HEK293 (cell line): ENCODE measurements at regions not wholly inside any gene's neighbourhood (a gene's known extent, or its start where the extent isn't known, plus 50 kb on each side); places are given as distances from the start of the nearest gene placed in this dataset.

Experiments used
- CTCF ChIA-PET: fragments of 350-600 bp; formaldehyde crosslinking; extraction: SDS; loops from one replicate; lab custom pipeline; 2021; ENCODE audit warnings: antibody characterized with exemption; lab: Yijun Ruan, JAX
- POLR2A ChIA-PET: fragments of 300-600 bp; formaldehyde crosslinking; extraction: SDS; loops from one replicate; lab custom pipeline; 2020; ENCODE audit warnings: antibody characterized with exemption, inconsistent platforms; lab: Yijun Ruan, JAX
- H3K27ac ChIP-seq: fragments of 200-500 bp; sonication (Bioruptor generic); 2 replicates; pipeline ENCODE4 v1.5.1; 2014; ENCODE audit warnings: low read depth, low read length, control low read depth, inconsistent platforms; ENCODE audit errors: extremely low read depth
- H3K36me3 ChIP-seq, 2 experiments: fragments of 200-500 bp in 1 of 2; sonication (Bioruptor generic) in 1 of 2; 1 replicate in 1 of 2; 2 replicates in 1 of 2; pipeline ENCODE4 v1.5.1; 2014 to 2017; ENCODE audit warnings: inconsistent platforms in 2 of 2, low read length in 2 of 2; ENCODE audit not compliant: control insufficient read depth in 2 of 2, insufficient read depth in 1 of 2
- H3K4me1 ChIP-seq: fragments of 200-500 bp; sonication (Bioruptor generic); 2 replicates; pipeline ENCODE4 v1.5.1; 2014; ENCODE audit warnings: mild to moderate bottlenecking, low read length, inconsistent platforms; ENCODE audit not compliant: control insufficient read depth, insufficient read depth
- H3K4me3 ChIP-seq: 2 replicates; pipeline ENCODE4 v1.5.1; 2011; ENCODE audit warnings: low read depth, mild to moderate bottlenecking, control low read depth, low read length, moderate library complexity
- H3K9me3 ChIP-seq: fragments of 200-500 bp; sonication (Bioruptor generic); 2 replicates; pipeline ENCODE4 v1.5.1; 2014; ENCODE audit warnings: low read depth, low read length, inconsistent platforms; ENCODE audit not compliant: control insufficient read depth, insufficient read depth
- BCL11B ChIP-seq: fragments of 450-650 bp; formaldehyde crosslinking; IDR thresholded peaks from 2 replicates; pipeline ENCODE4 v1.5.1; 2016; ENCODE audit warnings: low read depth, missing biosample characterization, missing genetic modification characterization
- EGR2 ChIP-seq: fragments of 450-650 bp; formaldehyde crosslinking; IDR thresholded peaks from 2 replicates; pipeline ENCODE4 v1.5.1; 2016; ENCODE audit warnings: low read depth, missing biosample characterization, missing genetic modification characterization
- OVOL3 ChIP-seq: fragments of 450-650 bp; formaldehyde crosslinking; IDR thresholded peaks from 2 replicates; pipeline ENCODE4 v1.5.1; 2016; ENCODE audit warnings: missing biosample characterization, missing genetic modification characterization
- PRDM1 ChIP-seq: fragments of 450-650 bp; formaldehyde crosslinking; IDR thresholded peaks from 2 replicates; pipeline ENCODE4; 2016; ENCODE audit warnings: missing biosample characterization, missing genetic modification characterization
- SALL2 ChIP-seq: fragments of 450-650 bp; formaldehyde crosslinking; IDR thresholded peaks from 2 replicates; pipeline ENCODE4 v1.5.0; 2017; ENCODE audit warnings: missing biosample characterization, mild to moderate bottlenecking, missing genetic modification characterization, borderline replicate concordance
- YY2 ChIP-seq: fragments of 450-650 bp; formaldehyde crosslinking; IDR thresholded peaks from 2 replicates; pipeline ENCODE4 v1.5.1; 2016; ENCODE audit warnings: missing biosample characterization, missing genetic modification characterization
- ZBTB8A ChIP-seq: fragments of 450-650 bp; formaldehyde crosslinking; IDR thresholded peaks from 2 replicates; pipeline ENCODE4 v1.5.1; 2016; ENCODE audit warnings: missing biosample characterization, missing genetic modification characterization
- ZFHX2 ChIP-seq: fragments of 450-650 bp; formaldehyde crosslinking; conservative IDR thresholded peaks from 2 replicates; pipeline ENCODE4 v1.5.1; 2016; ENCODE audit warnings: missing biosample characterization, missing genetic modification characterization
- ZNF121 ChIP-seq: fragments of 450-650 bp; formaldehyde crosslinking; IDR thresholded peaks from 2 replicates; pipeline ENCODE4 v1.5.1; 2016; ENCODE audit warnings: missing biosample characterization, missing genetic modification characterization
- ZNF133 ChIP-seq: fragments of 450-650 bp; formaldehyde crosslinking; IDR thresholded peaks from 2 replicates; pipeline ENCODE4 v1.5.1; 2016; ENCODE audit warnings: missing biosample characterization, missing genetic modification characterization
- ZNF19 ChIP-seq: fragments of 450-650 bp; formaldehyde crosslinking; IDR thresholded peaks from 2 replicates; pipeline ENCODE4; 2016; ENCODE audit warnings: missing biosample characterization, missing genetic modification characterization, low read depth
- ZNF202 ChIP-seq: fragments of 450-650 bp; formaldehyde crosslinking; IDR thresholded peaks from 2 replicates; pipeline ENCODE4 v1.5.1; 2016; ENCODE audit warnings: missing biosample characterization, missing genetic modification characterization, borderline replicate concordance
- ZNF214 ChIP-seq: fragments of 450-650 bp; formaldehyde crosslinking; IDR thresholded peaks from 2 replicates; pipeline ENCODE4 v1.5.1; 2017; ENCODE audit warnings: missing biosample characterization, mild to moderate bottlenecking, missing genetic modification characterization, borderline replicate concordance
- ZNF292 ChIP-seq: fragments of 450-650 bp; formaldehyde crosslinking; IDR thresholded peaks from 2 replicates; pipeline ENCODE4 v1.5.1; 2016; ENCODE audit warnings: low read depth, missing biosample characterization, missing genetic modification characterization, borderline replicate concordance
- ZNF350 ChIP-seq: fragments of 450-650 bp; formaldehyde crosslinking; IDR thresholded peaks from 2 replicates; pipeline ENCODE4 v1.5.0; 2017; ENCODE audit warnings: missing biosample characterization, mild to moderate bottlenecking, missing genetic modification characterization
- ZNF501 ChIP-seq: fragments of 450-650 bp; formaldehyde crosslinking; IDR thresholded peaks from 2 replicates; pipeline ENCODE4 v1.5.1; 2016; ENCODE audit warnings: missing biosample characterization, missing genetic modification characterization
- ZNF596 ChIP-seq: fragments of 450-650 bp; IDR thresholded peaks from 2 replicates; pipeline ENCODE4 v1.5.0; 2018; ENCODE audit warnings: missing biosample characterization, mild to moderate bottlenecking, missing genetic modification characterization, moderate library complexity
- ZNF629 ChIP-seq: fragments of 450-650 bp; formaldehyde crosslinking; IDR thresholded peaks from 2 replicates; pipeline ENCODE4 v1.5.1; 2017; ENCODE audit warnings: missing biosample characterization, missing genetic modification characterization
- ZNF768 ChIP-seq: fragments of 450-650 bp; formaldehyde crosslinking; IDR thresholded peaks from 2 replicates; pipeline ENCODE4 v1.5.1; 2018; ENCODE audit warnings: missing biosample characterization, mild to moderate bottlenecking, missing genetic modification characterization
- ZSCAN23 ChIP-seq: fragments of 450-650 bp; formaldehyde crosslinking; IDR thresholded peaks from 2 replicates; pipeline ENCODE4 v1.5.1; 2016; ENCODE audit warnings: missing biosample characterization, missing genetic modification characterization
- TF ChIP-seq, protein P1 (sequence below): fragments of 450-650 bp; formaldehyde crosslinking; IDR thresholded peaks from 2 replicates; pipeline ENCODE4 v1.5.1; 2017; ENCODE audit warnings: missing biosample characterization, missing genetic modification characterization
- TF ChIP-seq, protein P2 (sequence below): fragments of 450-650 bp; formaldehyde crosslinking; IDR thresholded peaks from 2 replicates; pipeline ENCODE4 v1.5.1; 2016; ENCODE audit warnings: missing biosample characterization, missing genetic modification characterization, borderline replicate concordance

DNA sequence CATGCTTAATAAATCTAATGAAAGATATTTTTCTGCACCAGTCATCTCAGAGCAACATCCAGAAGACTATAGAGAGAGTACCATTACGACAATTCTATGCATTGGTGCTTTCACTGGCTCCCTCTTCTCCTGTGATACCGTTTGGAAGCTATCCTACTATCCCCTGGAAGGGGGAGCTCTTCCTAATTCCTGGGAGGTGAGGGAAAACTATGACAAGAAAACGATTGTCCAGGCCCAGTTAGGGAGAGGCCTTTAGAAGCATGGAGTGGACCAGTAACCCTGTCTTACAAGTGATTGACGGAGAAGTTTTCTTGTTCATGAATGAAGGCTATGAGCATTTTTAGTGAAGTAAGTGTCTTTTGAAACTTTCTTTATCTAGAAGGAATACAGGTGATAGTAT lies 150.2 kb downstream of the TANC2 start:
- TF ChIP-seq ZNF768 (no peak), PRDM1 (tag by site-specific recombination) (0 out of 2 replicates have a peak, but pooled peaks have one; percentile 33)
- TF ChIP-seq, all 188 proteins: peak for 1
- H3K4me3 ChIP-seq: no peak overlapping the region
- H3K36me3 ChIP-seq: no peaks in the 10 kb centered on the region
- POLR2A ChIA-PET: no interaction called here
- no peaks in the 10 kb centered on the region for H3K9me3 ChIP-seq
- no peaks in the 10 kb centered on the region; the same call in 1 of the 2 replicates for H3K4me1 ChIP-seq
- CTCF ChIA-PET: interaction anchor here (0.6 to 4.1 kb wide), 3 partner anchors 11 to 290 kb away, joined by 3 to 21 read pairs (median 5); no protein-coding TSS in a partner anchor
- no peak overlapping the region for H3K27ac ChIP-seq

DNA sequence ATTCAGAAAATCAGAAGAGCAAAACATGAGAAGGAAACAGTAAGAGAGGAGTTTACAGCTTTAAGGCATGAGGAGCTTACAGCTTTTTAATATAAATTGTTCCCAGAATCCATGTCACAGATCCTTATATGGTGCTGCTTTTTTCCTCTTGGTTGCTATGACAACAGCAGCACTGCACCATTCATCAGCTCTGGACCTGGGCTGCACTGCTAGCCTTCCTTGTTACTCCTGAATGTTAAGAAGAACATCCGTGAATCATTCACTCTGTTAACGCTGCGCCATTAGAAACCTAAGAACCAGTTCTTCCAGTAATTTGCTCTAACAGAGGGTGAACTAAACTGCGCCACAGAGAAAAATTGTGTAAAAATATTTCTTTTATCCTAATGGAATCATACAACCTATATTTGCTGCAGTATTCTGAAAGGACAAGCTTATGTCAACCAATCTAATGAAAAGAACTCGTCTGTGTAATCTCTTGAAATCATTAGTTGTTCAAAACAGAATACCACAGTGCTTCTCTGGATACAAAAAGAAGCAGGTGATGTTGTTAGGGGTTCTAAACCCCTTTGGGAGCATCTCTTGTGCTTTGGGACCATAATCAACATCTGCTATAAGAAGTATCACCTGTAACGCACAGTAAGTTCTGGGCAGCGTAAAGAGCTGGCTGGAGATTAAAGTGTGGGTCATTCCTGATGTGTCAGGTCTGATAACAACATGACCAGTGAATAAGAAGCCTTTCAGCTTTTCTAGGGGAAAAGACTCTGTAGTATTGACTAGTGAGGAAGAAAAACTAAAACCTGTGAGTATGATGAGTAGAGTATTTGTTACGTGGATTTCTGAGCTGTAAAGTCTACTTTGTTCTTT lies 151.2 kb downstream of the TANC2 start:
- H3K36me3 ChIP-seq: no peaks in the 10 kb centered on the region
- CTCF ChIA-PET: interaction anchor here (0.6 to 4.1 kb wide), 6 partner anchors 12 to 1742 kb away, joined by 3 to 21 read pairs (median 3); no protein-coding TSS in a partner anchor
- TF ChIP-seq ZNF202 (tag by site-specific recombination) (no peak), ZNF214 (no peak), ZNF19 (tag by site-specific recombination) (no peak), ZNF629 (tag by site-specific recombination) (no peak), ZNF121 (tag by site-specific recombination) (no peak), ZNF501 (no peak), ZNF596 (tag by site-specific recombination) (no peak), ZNF133 (no peak), ZBTB8A (no peak), OVOL3 (tag by site-specific recombination) (no peak), SALL2 (no peak), BCL11B (tag by site-specific recombination) (no peak), ZSCAN23 (tag by site-specific recombination) (no peak), ZNF292 (no peak), ZNF350 (no peak), YY2 (tag by site-specific recombination) (no peak)
- TF ChIP-seq, protein P1, sequence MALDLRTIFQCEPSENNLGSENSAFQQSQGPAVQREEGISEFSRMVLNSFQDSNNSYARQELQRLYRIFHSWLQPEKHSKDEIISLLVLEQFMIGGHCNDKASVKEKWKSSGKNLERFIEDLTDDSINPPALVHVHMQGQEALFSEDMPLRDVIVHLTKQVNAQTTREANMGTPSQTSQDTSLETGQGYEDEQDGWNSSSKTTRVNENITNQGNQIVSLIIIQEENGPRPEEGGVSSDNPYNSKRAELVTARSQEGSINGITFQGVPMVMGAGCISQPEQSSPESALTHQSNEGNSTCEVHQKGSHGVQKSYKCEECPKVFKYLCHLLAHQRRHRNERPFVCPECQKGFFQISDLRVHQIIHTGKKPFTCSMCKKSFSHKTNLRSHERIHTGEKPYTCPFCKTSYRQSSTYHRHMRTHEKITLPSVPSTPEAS: no peak
- TF ChIP-seq, all 188 proteins: peak for 0
- Histone ChIP-seq H3K9me3 (no peaks in the 10 kb centered on the region), H3K4me1 (no peaks in the 10 kb centered on the region; the same call in 1 of the 2 replicates), H3K27ac (no peak overlapping the region), H3K4me3 (no peak overlapping the region)
- POLR2A ChIA-PET: no interaction called here

DNA sequence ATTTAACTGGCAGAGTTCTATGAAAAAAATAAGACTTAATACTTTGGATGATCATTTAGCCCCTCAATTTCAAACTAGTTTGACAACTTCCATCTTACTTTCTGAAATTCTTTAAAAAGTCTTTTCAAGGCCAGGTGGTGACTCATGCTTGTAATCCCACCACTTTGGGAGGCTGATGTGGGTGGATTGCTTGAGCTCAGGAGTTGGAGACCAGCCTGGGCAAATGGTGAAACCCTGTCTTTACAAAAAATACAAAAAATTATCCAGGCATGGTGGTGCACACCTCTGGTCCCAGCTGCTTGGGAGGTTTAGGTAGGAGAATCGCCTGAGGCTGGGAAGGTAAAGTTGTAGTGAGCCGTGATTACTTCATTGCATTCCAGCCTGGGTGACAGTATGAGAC lies 154.4 kb downstream of the TANC2 start:
- POLR2A ChIA-PET: interaction anchor here (0.8 kb wide), 1 partner anchor 9 kb away, joined by 6 read pairs; no protein-coding TSS in a partner anchor
- TF ChIP-seq EGR2 (tag by site-specific recombination) (peak; percentile 24; the same call in 1 of the 2 replicates), ZFHX2 (tag by site-specific recombination) (peak; percentile 68)
- TF ChIP-seq, protein P2, sequence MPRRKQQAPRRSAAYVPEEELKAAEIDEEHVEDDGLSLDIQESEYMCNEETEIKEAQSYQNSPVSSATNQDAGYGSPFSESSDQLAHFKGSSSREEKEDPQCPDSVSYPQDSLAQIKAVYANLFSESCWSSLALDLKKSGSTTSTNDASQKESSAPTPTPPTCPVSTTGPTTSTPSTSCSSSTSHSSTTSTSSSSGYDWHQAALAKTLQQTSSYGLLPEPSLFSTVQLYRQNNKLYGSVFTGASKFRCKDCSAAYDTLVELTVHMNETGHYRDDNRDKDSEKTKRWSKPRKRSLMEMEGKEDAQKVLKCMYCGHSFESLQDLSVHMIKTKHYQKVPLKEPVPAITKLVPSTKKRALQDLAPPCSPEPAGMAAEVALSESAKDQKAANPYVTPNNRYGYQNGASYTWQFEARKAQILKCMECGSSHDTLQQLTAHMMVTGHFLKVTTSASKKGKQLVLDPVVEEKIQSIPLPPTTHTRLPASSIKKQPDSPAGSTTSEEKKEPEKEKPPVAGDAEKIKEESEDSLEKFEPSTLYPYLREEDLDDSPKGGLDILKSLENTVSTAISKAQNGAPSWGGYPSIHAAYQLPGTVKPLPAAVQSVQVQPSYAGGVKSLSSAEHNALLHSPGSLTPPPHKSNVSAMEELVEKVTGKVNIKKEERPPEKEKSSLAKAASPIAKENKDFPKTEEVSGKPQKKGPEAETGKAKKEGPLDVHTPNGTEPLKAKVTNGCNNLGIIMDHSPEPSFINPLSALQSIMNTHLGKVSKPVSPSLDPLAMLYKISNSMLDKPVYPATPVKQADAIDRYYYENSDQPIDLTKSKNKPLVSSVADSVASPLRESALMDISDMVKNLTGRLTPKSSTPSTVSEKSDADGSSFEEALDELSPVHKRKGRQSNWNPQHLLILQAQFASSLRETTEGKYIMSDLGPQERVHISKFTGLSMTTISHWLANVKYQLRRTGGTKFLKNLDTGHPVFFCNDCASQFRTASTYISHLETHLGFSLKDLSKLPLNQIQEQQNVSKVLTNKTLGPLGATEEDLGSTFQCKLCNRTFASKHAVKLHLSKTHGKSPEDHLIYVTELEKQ (tag by site-specific recombination): no peak
- Histone ChIP-seq H3K27ac (no peak overlapping the region), H3K9me3 (no peaks in the 10 kb centered on the region), H3K4me1 (no peaks in the 10 kb centered on the region; the same call in 1 of the 2 replicates), H3K36me3 (no peaks in the 10 kb centered on the region), H3K4me3 (no peak overlapping the region)
- CTCF ChIA-PET: interaction anchor here (0.7 kb wide), 1 partner anchor 561 kb away, joined by 3 read pairs; no protein-coding TSS in a partner anchor
